ENCODE measurements at regions not wholly inside any gene's neighbourhood (a gene's known extent, or its start where the extent isn't known, plus 50 kb on each side); places are given as distances from the start of the nearest gene placed in this dataset.

- Histone ChIP-seq H3K27me3 (ENCODE audit: low read depth, low read length) (peaks cover 2% of the 10 kb centered on the region; the same call in 1 of the 2 replicates), H3K9me3 (ENCODE audit: insufficient read depth, low read length) (no peaks in the 10 kb centered on the region; the same call in 1 of the 2 replicates), H3K9ac (ENCODE audit: low read length) (no peak overlapping the region), H3K27ac (ENCODE audit: low read length) (no peak overlapping the region), H2AFZ (ENCODE audit: low read depth, low read length) (no peak overlapping the region), H3K36me3 (replicated peaks; ENCODE audit: low read depth, low read length) (no peaks in the 10 kb centered on the region), H4K20me1 (ENCODE audit: insufficient read depth, low read length) (no peaks in the 10 kb centered on the region), H3K4me1 (ENCODE audit: low read length) (peaks cover 5% of the 10 kb centered on the region; the same call in 1 of the 2 replicates), H3K79me2 (ENCODE audit: low read length) (no peaks in the 10 kb centered on the region), H3K4me2 (ENCODE audit: low read length) (no peak overlapping the region), H3K4me3 (ENCODE audit: low read length) (no peak overlapping the region)
- TF ChIP-seq EZH2phosphoT487 (IDR thresholded peaks at IDR 0.05; ENCODE audit: low read depth): no peak
- TF ChIP-seq, protein P1, sequence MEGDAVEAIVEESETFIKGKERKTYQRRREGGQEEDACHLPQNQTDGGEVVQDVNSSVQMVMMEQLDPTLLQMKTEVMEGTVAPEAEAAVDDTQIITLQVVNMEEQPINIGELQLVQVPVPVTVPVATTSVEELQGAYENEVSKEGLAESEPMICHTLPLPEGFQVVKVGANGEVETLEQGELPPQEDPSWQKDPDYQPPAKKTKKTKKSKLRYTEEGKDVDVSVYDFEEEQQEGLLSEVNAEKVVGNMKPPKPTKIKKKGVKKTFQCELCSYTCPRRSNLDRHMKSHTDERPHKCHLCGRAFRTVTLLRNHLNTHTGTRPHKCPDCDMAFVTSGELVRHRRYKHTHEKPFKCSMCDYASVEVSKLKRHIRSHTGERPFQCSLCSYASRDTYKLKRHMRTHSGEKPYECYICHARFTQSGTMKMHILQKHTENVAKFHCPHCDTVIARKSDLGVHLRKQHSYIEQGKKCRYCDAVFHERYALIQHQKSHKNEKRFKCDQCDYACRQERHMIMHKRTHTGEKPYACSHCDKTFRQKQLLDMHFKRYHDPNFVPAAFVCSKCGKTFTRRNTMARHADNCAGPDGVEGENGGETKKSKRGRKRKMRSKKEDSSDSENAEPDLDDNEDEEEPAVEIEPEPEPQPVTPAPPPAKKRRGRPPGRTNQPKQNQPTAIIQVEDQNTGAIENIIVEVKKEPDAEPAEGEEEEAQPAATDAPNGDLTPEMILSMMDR (IDR thresholded peaks at IDR 0.05; ENCODE audit: low read depth, low read length): no peak
Measured at GRCh38 chr1:170219163-170219562, 73.4 kb downstream of the NTMT2 start.

DNA sequence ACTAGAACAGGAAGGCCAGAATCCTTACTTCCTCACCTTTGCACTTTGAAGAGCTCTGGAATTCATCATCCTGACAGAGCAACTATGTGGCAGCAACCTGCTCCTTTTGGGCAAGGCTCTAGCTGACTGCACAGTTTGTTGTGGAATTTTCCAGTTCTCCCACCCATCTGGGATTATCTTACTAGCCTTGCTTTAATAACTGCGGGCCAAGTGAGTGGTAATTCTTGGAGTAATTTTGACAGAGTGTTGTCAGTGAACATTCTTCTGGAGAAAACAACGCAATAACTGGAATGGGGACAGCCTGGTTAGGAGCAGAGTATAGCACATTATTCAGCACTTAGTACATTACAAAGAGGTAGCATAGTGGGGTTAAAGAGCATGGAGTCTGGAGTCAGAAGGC, 75.3 kb downstream of the NTMT2 start:
- H3K27me3 ChIP-seq (ENCODE audit: low read depth, low read length): peaks cover 2% of the 10 kb centered on the region; the same call in 1 of the 2 replicates

GRCh38 chr1:170221495-170221894, 75.7 kb downstream of the NTMT2 start:
- Histone ChIP-seq H3K36me3 (replicated peaks; ENCODE audit: low read depth, low read length) (no peaks in the 10 kb centered on the region), H3K79me2 (ENCODE audit: low read length) (no peaks in the 10 kb centered on the region), H3K4me2 (ENCODE audit: low read length) (no peak overlapping the region), H3K9me3 (ENCODE audit: insufficient read depth, low read length) (no peaks in the 10 kb centered on the region; the same call in 1 of the 2 replicates), H3K4me3 (ENCODE audit: low read length) (no peak overlapping the region), H3K9ac (ENCODE audit: low read length) (no peak overlapping the region), H2AFZ (ENCODE audit: low read depth, low read length) (no peak overlapping the region), H3K27me3 (ENCODE audit: low read depth, low read length) (peaks cover 2% of the 10 kb centered on the region; the same call in 1 of the 2 replicates), H4K20me1 (ENCODE audit: insufficient read depth, low read length) (no peaks in the 10 kb centered on the region), H3K4me1 (ENCODE audit: low read length) (no peaks in the 10 kb centered on the region), H3K27ac (ENCODE audit: low read length) (no peak overlapping the region)
- no peak for TF ChIP-seq EZH2phosphoT487 (IDR thresholded peaks at IDR 0.05; ENCODE audit: low read depth)
- TF ChIP-seq, protein P1 (IDR thresholded peaks at IDR 0.05; ENCODE audit: low read depth, low read length): no peak

More for the DNA sequence above, 75.3 kb downstream of the NTMT2 start:
- TF ChIP-seq EZH2phosphoT487 (IDR thresholded peaks at IDR 0.05; ENCODE audit: low read depth): no peak
- TF ChIP-seq, protein P1 (IDR thresholded peaks at IDR 0.05; ENCODE audit: low read depth, low read length): no peak
- no peaks in the 10 kb centered on the region for H4K20me1 ChIP-seq (ENCODE audit: insufficient read depth, low read length)
- no peak overlapping the region for H3K4me3 ChIP-seq (ENCODE audit: low read length)
- no peak overlapping the region for H2AFZ ChIP-seq (ENCODE audit: low read depth, low read length)
- no peak overlapping the region for H3K9ac ChIP-seq (ENCODE audit: low read length)
- no peak overlapping the region for H3K27ac ChIP-seq (ENCODE audit: low read length)
- H3K9me3 ChIP-seq (ENCODE audit: insufficient read depth, low read length): no peaks in the 10 kb centered on the region; the same call in 1 of the 2 replicates
- H3K79me2 ChIP-seq (ENCODE audit: low read length): no peaks in the 10 kb centered on the region
- H3K36me3 ChIP-seq (replicated peaks; ENCODE audit: low read depth, low read length): no peaks in the 10 kb centered on the region
- no peak overlapping the region for H3K4me2 ChIP-seq (ENCODE audit: low read length)
- no peaks in the 10 kb centered on the region for H3K4me1 ChIP-seq (ENCODE audit: low read length)

- no peak overlapping the region for H3K4me3 ChIP-seq (ENCODE audit: low read length)
- no peaks in the 10 kb centered on the region for H3K4me1 ChIP-seq (ENCODE audit: low read length)
- H3K36me3 ChIP-seq (replicated peaks; ENCODE audit: low read depth, low read length): no peaks in the 10 kb centered on the region
- no peak overlapping the region for H2AFZ ChIP-seq (ENCODE audit: low read depth, low read length)
- TF ChIP-seq, protein P1 (IDR thresholded peaks at IDR 0.05; ENCODE audit: low read depth, low read length): no peak
- TF ChIP-seq EZH2phosphoT487 (IDR thresholded peaks at IDR 0.05; ENCODE audit: low read depth): no peak
- H3K9me3 ChIP-seq (ENCODE audit: insufficient read depth, low read length): no peaks in the 10 kb centered on the region
- H3K9ac ChIP-seq (ENCODE audit: low read length): no peak overlapping the region
- no peak overlapping the region for H3K27ac ChIP-seq (ENCODE audit: low read length)
- H3K79me2 ChIP-seq (ENCODE audit: low read length): no peaks in the 10 kb centered on the region
- no peaks in the 10 kb centered on the region for H3K27me3 ChIP-seq (ENCODE audit: low read depth, low read length)
- H4K20me1 ChIP-seq (ENCODE audit: insufficient read depth, low read length): no peaks in the 10 kb centered on the region
- H3K4me2 ChIP-seq (ENCODE audit: low read length): no peak overlapping the region
Measured at GRCh38 chr1:170224469-170224868, 78.7 kb downstream of the NTMT2 start.

Data from OCI-LY3 (cell line).